ENCODE measurements at regions not wholly inside any gene's neighbourhood (a gene's known extent, or its start where the extent isn't known, plus 50 kb on each side); places are given as distances from the start of the nearest gene placed in this dataset.

DNA sequence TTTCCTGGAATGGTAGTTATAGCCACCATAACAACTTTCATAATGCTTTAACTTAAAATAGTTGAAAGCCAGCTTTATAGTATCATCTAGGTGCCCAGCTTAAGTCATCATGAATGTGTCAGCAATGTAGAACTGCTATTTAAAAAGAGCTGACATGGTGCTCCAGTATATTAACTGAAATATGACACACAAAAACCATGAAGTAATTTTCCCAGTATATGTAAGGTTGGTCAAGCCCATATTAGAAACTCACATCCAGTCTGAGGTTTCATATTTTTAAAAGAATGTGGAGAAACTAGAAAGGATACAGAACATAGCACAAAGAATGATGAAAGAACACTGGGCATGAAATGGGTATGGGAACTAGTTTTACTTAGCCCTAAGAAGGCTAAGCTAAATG, 121.3 kb upstream of the KRAS start:
- no peak for TF ChIP-seq EZH2 (IDR thresholded peaks at IDR 0.05; ENCODE audit: low read depth)
- TF ChIP-seq, protein P1, sequence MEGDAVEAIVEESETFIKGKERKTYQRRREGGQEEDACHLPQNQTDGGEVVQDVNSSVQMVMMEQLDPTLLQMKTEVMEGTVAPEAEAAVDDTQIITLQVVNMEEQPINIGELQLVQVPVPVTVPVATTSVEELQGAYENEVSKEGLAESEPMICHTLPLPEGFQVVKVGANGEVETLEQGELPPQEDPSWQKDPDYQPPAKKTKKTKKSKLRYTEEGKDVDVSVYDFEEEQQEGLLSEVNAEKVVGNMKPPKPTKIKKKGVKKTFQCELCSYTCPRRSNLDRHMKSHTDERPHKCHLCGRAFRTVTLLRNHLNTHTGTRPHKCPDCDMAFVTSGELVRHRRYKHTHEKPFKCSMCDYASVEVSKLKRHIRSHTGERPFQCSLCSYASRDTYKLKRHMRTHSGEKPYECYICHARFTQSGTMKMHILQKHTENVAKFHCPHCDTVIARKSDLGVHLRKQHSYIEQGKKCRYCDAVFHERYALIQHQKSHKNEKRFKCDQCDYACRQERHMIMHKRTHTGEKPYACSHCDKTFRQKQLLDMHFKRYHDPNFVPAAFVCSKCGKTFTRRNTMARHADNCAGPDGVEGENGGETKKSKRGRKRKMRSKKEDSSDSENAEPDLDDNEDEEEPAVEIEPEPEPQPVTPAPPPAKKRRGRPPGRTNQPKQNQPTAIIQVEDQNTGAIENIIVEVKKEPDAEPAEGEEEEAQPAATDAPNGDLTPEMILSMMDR (conservative IDR thresholded peaks at IDR 0.05) = no peak

Data from PC-9 (cell line).